HG03457 (cell line): ENCODE measurements at regions not wholly inside any gene's neighbourhood (a gene's known extent, or its start where the extent isn't known, plus 50 kb on each side); places are given as distances from the start of the nearest gene placed in this dataset.

ENCODE experiments used
- ATAC-seq: cut with Tn5 transposase; IDR thresholded peaks from one replicate; pipeline ENCODE4 v1.9.1; 2021; ENCODE audit warnings: moderate number of reproducible peaks; ENCODE audit not compliant: unreplicated experiment

GRCh38 chr12:84807249-84807648, 105.3 kb downstream of the SLC6A15 start:
- no peak for ATAC-seq

GRCh38 chr12:84805474-84805858, 107.1 kb downstream of the SLC6A15 start:
- ATAC-seq, result no peak

GRCh38 chr12:84804691-84805473, 107.7 kb downstream of the SLC6A15 start:
- no peak for ATAC-seq

DNA sequence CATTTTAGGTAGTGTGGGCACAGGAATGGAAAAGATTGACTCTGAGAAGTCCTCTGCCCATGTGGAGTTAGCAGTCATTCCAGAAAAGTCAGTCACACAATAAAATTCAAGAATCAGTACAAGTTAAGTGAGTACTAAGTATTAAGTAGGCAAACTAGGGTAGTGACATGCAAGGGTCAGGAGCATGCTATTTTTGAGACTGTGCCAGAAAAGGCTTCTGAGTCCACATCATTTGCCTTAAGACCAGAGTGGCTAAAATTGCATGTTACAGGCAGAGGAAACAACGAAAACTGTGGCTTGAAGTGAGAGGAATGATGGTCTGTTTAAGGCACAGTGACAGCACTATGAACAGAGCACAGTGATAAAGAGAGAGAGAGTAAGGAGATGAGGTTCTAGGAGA, 108.9 kb downstream of the SLC6A15 start:
- ATAC-seq, result no peak

DNA sequence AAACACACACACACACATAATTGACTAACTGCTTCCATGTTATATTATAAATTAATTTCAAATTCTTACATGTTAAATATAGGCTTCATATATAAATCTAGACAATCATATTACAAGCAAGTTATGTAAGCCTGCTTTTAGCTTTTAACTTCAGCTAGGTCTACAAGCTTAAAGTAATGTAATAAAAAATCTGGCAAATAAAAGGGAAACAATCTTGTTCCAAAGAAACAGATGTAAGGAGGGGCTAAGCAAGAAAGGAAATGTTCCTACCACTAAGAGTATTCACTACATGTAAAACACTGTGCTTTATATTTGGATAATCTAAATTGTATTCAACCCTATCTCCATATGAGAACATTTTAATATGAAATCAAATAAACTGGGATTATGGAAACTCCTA, 110.4 kb downstream of the SLC6A15 start:
- no peak for ATAC-seq

GRCh38 chr12:84793558-84794367, 118.8 kb downstream of the SLC6A15 start:
- no peak for ATAC-seq

GRCh38 chr12:84791444-84791843, 121.2 kb downstream of the SLC6A15 start:
- ATAC-seq, result no peak

DNA sequence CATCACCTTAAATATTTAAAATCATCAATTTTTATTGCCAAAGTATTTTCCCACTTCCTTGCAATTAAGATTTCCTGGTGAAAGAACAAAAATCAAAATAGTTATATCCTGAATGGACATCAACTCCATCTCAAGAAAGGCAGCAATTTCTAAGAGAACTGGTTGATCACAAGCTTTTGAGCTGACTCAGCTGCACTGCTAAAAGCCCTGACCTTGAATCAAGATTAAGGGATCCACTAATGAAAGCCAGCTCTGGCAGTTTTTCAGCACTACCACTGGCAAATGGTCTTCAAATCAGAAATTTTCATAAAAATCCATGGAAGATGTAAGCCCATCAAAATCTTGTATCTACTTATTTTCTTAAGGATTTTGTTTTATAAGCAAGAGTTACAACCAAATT, 123.4 kb downstream of the SLC6A15 start:
- ATAC-seq, result no peak

GRCh38 chr12:84787253-84787652, 125.3 kb downstream of the SLC6A15 start:
- no peak for ATAC-seq

GRCh38 chr12:84786622-84787021, 126.0 kb downstream of the SLC6A15 start:
- ATAC-seq, result no peak

GRCh38 chr12:84785951-84786350, 126.6 kb downstream of the SLC6A15 start:
- no peak for ATAC-seq

- no peak for ATAC-seq
These were observed 127.3 kb downstream of the SLC6A15 start for GRCh38 chr12:84785281-84785680.

DNA sequence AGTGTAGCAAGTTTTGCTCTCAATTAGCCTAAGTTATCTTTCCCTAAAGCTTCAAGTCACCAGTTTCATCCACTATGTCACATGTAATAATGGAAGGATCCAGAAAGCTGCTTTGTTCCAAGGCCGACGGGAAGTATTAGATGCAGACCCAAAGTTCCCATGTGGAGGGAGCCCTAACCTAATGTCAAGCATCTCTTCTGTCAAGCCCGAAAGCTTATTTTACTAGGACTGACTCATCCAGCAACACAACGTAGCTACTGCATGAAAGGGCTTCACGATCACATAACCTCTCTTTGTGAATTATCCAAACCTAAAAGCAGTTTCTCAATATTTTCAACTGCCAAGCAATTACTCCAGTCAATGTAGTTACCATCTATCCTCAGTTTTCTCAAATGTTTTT, 133.4 kb downstream of the SLC6A15 start:
- ATAC-seq, result no peak

DNA sequence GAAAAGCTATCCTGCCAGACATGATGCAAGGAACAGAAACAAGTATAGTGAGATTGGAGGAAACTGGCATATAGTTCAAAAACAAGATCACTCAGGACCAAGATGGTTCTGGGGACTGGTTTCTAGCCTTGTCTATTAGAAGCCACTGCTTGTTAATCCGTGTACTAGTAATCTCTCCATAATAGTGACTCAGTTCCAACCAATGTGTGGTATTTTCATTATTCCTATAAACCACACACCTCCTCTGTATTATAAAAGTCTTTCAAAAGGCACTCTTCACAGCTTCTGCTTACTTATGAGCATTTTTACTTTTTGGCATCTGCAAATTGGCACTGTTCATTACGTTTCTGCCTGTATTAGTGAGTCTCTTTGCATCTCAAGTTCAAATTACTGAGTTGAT, 140.3 kb downstream of the SLC6A15 start:
- no peak for ATAC-seq

DNA sequence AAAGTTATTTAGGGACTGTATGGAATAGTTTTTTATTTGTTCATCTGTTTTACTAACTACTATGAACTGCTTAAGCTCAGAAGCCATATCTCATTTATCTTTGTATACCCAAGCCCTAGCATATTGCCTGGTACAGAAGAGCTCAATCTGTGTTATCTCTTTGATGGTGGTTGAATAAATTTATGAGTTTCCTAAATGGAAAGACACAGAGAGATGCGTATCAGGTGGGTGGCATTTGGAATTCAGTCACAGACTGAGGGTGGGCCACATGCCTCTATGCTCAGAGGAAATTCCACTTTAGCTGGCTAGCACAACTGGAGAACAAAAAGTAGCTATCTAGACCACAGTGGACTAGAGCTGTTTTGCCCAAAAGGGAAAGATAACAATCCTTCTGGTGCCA, 145.5 kb downstream of the SLC6A15 start:
- no peak for ATAC-seq

DNA sequence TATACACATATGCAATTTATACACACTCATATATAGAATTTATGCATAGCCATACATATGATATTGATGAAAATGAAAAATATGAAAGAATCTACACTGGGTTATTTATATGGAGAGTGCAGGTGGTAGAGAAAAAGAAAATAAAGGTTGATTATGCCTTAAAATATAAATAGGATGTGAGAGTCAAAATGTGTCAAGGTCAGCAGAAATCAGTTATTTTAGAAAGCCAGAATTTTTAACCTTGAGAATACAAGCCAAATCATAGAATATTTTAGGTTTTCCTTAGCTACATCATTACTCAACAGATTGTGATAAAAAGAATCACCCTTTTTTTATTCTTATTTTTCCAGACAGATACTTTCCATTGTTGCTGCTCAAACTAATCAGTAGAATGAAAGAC, 146.2 kb downstream of the SLC6A15 start:
- ATAC-seq, result no peak

GRCh38 chr12:84764001-84764400, 148.6 kb downstream of the SLC6A15 start:
- no peak for ATAC-seq

- ATAC-seq, result no peak
These were observed 149.5 kb downstream of the SLC6A15 start for GRCh38 chr12:84763107-84763506.

DNA sequence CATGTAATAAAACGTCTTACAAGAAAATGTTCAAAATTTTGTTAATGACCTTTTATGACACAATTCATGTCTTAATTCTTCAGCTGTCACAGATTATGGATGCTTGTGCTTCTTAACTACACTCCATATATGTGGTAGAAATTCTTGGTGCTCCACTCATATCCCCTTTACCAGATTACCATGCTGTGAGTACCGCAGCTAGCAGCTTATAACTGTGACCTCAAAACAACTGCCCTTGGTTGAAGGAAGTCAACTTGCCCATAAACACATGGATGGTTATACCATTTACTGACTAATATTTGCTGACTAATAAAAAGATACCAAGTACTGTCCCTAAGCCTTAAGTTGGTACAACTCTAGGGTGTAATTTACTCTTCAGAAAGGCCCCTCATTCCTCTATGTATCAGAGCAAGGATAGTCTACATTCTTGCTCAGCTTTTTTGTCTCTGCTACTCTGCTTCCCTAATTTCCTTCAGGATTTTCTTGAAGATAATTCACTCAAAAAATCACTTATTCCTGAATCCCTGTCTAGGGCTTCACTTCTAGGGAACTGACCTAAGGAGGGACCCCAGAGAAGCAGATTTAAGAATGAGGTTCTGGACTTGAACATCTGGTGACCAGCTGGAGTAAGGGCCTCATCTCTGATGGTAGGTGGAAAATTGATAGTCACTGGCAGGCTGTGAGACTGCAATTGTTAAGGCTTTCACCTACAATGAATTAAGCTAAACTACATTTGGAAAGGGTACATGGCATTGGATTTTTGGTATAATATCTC, 152.3 kb downstream of the SLC6A15 start:
- ATAC-seq, result no peak

DNA sequence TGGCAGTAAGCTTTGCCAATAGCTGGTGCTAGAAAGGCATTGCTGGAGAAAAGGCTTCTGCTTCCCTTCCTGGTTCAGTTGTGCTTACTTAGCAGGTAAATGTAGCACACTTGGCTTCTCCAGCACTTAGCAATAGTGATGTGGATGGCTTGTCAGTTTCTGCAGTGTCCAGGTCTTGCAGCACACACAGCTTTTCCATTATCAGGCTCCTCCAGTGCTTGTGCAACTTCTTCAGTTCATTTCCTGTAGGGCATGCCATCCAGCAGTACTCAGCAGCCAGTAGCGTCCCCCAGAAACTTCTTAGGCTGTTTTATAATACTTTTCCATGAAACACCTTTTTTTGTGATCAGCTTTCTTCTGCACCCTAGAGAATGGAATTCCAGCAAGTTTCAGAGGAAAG, 154.6 kb downstream of the SLC6A15 start:
- ATAC-seq, result no peak

- ATAC-seq, result no peak
These were observed 155.6 kb downstream of the SLC6A15 start for GRCh38 chr12:84756961-84757360.

DNA sequence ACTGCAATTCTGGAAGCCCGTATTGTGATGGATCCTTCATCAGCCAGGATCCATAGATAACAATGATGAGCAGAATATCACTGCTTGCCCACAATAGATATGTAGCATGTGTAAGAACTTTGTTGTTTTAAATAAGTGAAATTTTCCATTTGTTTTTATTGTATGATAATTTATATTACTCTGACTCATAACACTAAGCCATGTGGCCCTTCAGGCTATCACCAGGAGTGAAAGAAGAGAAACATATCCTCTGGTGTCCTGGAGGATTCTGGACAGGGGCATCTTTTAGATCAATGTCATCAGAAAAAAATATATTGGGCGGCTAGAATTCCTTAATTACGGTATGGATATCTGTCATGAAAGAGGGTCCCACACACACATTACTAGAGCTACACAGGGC, 167.5 kb downstream of the SLC6A15 start:
- no peak for ATAC-seq
